ENCODE measurements at regions not wholly inside any gene's neighbourhood (a gene's known extent, or its start where the extent isn't known, plus 50 kb on each side); places are given as distances from the start of the nearest gene placed in this dataset.
A peak's percentile ranks its signal among the peaks of the same experiment; 100 is the strongest.
"Not testable (repeated sequence)": the region's sequence is repeated elsewhere in the genome, so short reads cannot be mapped to it uniquely, and the experiment has no call there.

GRCh38 chr7:42720991-42721796 is 190.7 kb downstream of the C7orf25 start:
- no peak for FAIRE-seq

GRCh38 chr7:42720012-42720411 is 191.9 kb downstream of the C7orf25 start:
- FAIRE-seq, result peak; percentile 65

DNA sequence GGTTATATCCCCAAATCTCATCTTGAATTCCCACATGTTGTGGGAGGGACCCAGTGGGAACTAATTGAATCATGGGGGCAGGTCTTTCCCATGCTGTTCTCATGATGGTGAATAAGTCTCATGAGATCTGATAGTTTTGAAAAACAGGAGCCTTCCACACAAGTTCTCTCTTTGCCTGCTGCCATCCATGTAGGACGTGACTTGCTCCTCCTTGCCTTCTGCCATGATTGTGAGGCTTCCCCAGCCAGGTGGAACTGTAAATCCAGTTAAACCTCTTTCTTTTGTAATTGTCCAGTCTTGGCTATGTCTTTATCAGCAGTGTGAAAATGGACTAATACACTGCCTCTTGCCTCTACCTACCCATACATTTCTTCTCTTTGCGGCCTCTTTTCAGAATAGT is 193.4 kb downstream of the C7orf25 start:
- FAIRE-seq, result not testable (repeated sequence)

DNA sequence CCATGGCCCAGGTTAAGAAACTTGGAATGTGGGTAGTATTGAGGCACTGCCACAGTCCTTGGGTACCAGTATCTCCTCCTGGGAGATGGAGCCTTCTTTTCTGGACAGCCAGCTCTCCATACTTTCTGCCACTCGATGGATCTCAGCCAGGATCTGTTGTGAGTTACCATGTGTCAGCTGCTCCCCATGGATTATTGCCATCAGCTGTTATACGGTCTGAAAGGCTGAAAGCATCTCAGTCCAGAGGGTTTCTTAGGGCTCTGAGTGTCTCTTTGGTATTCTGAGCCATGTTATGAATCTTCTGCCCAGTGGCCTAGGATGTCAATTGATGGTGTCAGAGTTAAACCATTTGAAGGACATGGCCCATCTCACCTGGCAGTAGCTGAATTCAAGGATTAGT is 197.5 kb downstream of the C7orf25 start:
- no peak for FAIRE-seq

DNA sequence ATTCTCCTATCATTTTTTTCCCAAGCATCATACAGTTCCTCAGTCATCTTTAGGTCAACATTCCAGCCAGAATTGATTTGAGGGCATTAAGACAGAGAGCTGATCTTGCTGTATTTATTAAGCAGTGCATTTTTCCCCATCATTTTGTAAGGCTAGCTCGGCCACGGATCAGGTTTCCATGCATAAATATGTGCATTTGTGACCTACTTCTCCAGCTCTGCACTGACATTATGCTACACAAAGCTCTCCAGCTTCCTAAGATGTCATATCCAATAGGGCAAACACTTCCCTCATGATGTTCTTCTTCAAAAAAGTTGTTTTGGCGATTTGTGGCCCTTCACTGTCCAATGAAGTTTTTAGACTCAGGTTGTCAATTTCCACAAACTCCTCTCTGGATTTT is 202.6 kb downstream of the C7orf25 start:
- FAIRE-seq, result no peak

DNA sequence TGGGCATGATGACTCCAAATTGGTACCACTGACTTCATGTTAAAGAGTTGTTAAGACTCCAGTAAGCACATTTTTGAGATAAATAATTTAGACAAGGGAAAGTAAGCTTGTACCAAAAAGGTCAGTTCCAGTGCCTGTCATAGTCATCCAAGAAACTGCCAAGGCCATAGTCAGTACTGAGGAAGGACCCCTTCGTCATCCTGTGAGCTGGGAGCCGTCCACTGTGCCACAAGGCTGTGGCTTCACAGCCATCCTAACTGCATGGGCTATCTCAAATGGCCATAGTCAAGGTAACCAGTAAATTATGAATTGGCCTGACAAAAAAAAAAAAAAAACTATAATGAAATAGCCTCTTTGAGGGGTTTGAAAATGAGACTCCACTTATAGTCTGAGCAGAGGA is 207.2 kb downstream of the C7orf25 start:
- no peak for FAIRE-seq

DNA sequence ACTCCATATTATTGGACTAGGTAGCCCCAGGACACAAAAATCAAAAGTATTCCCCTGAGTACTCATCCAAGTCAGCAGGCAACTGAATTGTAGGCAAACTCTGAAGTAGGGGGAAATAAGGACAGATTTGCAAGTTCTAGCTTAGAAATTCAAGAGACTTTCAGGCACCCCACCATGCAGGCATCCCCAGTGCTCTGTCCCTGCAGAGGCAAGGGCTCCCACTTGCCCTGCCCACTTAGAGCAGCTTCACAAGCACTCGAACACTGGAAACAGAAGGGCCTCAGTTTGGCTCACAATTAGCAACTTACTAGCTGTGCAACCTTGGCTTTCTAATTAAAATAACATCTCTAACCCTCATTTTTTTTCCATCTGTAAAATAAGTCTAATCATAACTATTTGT is 209.2 kb downstream of the C7orf25 start:
- no peak for FAIRE-seq

DNA sequence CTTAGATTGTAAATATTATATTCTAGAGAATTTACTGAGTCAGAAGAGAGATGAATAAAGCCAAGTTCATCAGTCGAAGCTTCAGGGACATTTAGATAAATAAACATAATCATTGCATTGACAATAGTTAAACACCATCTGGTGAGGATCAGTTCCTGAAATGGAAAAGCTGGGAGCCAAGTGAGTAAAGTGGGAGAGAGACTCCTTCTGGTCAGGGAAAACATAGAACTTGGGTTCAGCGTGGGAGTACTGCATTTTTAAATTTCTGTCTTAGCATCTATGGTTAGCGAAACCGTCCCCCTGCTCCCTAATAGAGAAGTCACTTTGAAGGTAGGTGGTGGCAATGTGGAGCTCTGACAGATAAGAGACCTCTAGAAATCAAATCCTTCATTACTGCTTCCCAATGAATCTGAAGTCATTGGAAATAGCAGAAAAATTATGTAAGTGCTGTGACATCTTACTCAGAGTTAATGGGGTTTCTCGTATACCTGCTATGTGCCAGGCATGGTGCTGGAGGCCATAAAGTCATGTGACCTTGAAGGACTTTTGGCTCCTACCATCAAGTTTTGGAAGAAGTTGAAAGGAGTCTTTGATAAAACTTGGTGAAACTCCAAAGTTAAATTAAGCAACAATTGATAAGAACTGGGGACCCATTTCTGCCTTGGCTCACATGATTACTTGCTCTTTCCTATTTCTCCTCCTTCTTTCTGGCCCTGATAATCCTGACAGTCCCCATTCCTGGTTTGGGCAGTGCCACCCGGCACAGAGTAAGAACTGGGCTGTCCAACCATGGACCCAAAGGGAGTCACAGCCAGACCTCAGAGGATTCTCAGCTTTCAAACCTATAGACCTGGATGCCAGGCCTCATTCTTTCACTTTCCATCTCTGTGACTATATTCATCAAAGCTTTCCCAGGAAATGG is 211.2 kb downstream of the C7orf25 start:
- FAIRE-seq, result no peak

GRCh38 chr7:42699380-42700178 is 212.3 kb downstream of the C7orf25 start:
- FAIRE-seq, result no peak

GRCh38 chr7:42698600-42699374 is 213.1 kb downstream of the C7orf25 start:
- FAIRE-seq, result no peak

DNA sequence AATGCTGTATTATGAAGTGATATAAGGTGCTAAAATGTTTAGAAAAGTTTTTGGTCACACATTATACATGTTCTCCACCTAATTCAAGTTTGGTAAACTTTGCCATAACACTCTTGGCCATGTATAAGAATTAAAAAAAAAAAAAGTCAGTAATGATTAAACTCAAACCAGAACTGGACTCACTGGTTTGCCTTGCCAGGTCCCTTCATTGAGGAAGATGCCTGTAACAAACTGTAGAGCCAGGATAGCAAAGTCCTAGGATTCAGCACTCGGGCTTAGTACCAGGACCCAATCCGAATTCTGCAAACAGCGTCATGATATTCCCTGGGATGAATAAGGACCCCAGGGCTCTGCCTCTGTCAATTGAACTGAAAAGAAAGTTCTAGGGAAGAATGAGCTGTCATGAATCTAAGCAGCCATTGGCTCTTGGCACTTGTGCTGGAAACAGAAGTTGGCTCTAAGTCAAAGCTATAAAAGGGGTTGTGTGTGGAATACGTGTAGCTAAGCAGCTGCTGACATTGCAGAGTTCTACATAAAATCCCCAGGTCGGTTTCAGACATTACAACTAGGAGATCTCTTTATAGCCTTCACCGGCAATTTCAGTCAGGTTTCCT is 216.9 kb downstream of the C7orf25 start:
- no peak for FAIRE-seq

DNA sequence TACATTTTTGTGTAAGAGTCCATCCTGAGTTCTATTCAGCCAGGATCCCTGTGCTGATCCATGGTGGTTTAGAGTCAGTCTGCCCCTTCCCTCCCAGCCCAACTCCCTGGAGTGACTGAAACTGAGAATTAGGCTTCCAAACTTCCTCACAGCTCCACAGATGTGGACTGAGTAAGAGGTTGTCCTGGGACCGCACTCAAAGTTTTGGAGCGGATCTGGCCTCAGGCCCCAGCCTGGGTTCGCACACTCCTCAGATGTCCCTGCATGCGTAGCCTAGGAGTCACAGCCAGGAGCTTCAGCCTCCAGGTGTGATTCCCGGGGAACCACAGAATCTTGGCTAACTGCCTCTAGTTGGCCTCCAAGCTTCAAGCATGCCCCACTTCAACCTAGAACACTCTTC is 218.1 kb downstream of the C7orf25 start:
- FAIRE-seq, result no peak

DNA sequence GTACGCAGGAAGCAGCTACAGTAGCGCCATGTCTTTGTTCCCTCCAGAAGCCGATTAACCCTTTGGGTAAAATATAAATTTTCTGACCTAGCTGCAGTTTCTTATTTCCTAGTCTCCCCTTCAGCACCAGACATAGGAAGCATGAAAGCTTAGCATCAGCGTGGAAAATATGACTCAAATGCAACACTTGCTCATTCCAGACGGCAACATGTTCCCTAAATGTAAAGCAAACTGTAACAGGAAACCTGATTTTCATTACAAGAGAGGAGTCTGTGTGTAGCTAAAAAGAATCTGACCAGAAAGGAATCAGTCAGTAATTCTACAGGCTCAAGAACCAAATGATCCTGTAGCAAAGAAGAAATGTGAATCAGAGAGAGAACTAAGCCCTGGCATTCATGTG is 219.2 kb downstream of the C7orf25 start:
- FAIRE-seq, result no peak

- no peak for FAIRE-seq
These were observed 220.9 kb downstream of the C7orf25 start for GRCh38 chr7:42690794-42691639.

- FAIRE-seq, result no peak
These were observed 222.2 kb downstream of the C7orf25 start for GRCh38 chr7:42689626-42690025.

GRCh38 chr7:42688056-42688371 is 223.9 kb downstream of the C7orf25 start:
- FAIRE-seq, result no peak

GRCh38 chr7:42687211-42688055 is 224.4 kb downstream of the C7orf25 start:
- FAIRE-seq, result no peak

DNA sequence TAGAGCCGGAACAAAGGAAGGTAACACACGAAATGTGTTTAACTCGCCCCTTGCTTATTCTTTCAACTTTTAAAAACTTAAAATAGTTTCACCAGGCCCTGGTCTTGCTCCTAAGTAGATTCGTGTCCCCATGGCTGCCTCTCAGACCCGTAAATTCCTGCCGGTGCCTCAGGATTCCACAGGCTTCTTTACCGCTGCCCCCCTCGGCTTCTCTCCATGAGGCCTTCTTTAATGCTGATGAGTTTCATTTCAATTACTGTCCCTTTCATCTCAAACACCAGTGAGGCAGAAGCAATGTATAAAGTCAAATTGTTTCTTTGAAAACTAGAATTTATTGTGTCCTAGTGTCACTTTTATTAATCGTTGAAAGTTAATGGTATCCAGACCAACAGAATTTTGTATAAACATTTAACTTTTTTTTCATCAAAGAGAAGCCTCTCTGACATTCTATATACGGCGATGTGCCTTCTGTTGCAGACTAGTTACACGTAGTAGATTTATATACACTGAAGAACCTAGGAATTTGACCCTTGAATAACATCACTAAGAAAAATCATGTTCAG is 225.2 kb downstream of the C7orf25 start:
- FAIRE-seq, result no peak

- FAIRE-seq, result no peak
These were observed 226.0 kb downstream of the C7orf25 start for GRCh38 chr7:42685911-42686310.

All from endometrium (tissue), 2 donors.